Endothelial cell of umbilical vein (primary cell): ENCODE measurements at regions not wholly inside any gene's neighbourhood (a gene's known extent, or its start where the extent isn't known, plus 50 kb on each side); places are given as distances from the start of the nearest gene placed in this dataset.

Source experiments
- BruUV-seq: library from RNA; stranded (reverse); fragments of 400-500 nt; replicated peaks from 2 replicates; lab custom pipeline; 2021; lab: Mats Ljungman, UMichigan
- CTCF ChIA-PET: fragments of 300-600, 350-600 bp; sonication (Branson Sonifier 250); formaldehyde crosslinking; loops from one replicate; lab custom pipeline; 2021; ENCODE audit warnings: antibody characterized with exemption, inconsistent platforms; lab: Charles Lee
- POLR2A ChIA-PET: fragments of 300-600, 350-600 bp; sonication (Branson Sonifier 250); formaldehyde crosslinking; loops from one replicate; lab custom pipeline; 2021; ENCODE audit warnings: antibody characterized with exemption, inconsistent platforms; lab: Charles Lee
- DNase-seq: peaks from one replicate; pipeline ENCODE4 v3.0.0-alpha.2; 2011; ENCODE audit warnings: low read depth, low spot score
- FAIRE-seq: peaks from 2 replicates; lab custom pipeline; 2011; peaks lifted over from hg19 to GRCh38; lab: Jason Lieb, UNC
- H2AFZ ChIP-seq: 2 replicates; pipeline ENCODE4 v1.6.0; 2012; ENCODE audit warnings: low read depth, low read length, control low read depth, inconsistent platforms
- H3K27ac ChIP-seq: 2 replicates; pipeline ENCODE4 v1.5.1; 2011; ENCODE audit warnings: low read depth, mild to moderate bottlenecking, control low read depth, low read length, moderate library complexity; ENCODE audit not compliant: insufficient read depth
- H3K27me3 ChIP-seq, 2 experiments: 2 replicates each; pipeline versions ENCODE4 v1.6.0 to v1.6.1; 2011; ENCODE audit warnings: low read length in 2 of 2, mixed read lengths in 1 of 2; ENCODE audit not compliant: control insufficient read depth in 2 of 2, insufficient read depth in 2 of 2
- H3K36me3 ChIP-seq, 2 experiments: 2 replicates in 1 of 2; 3 replicates in 1 of 2; pipeline ENCODE4 v1.5.1; 2011; ENCODE audit warnings: low read length in 2 of 2, mild to moderate bottlenecking in 1 of 2, moderate library complexity in 1 of 2; ENCODE audit not compliant: control insufficient read depth in 2 of 2, insufficient read depth in 2 of 2; ENCODE audit errors: extremely low read depth in 1 of 2
- H3K4me1 ChIP-seq: 3 replicates; pipeline ENCODE4 v1.5.1; 2011; ENCODE audit warnings: mild to moderate bottlenecking, low read length; ENCODE audit not compliant: control insufficient read depth, insufficient read depth; ENCODE audit errors: extremely low read depth
- H3K4me2 ChIP-seq: 2 replicates; pipeline ENCODE4 v1.6.1; 2011; ENCODE audit warnings: low read length, control low read depth, mixed read lengths; ENCODE audit not compliant: insufficient read depth
- H3K4me3 ChIP-seq, 3 experiments: fragments of 200-600 bp in 1 of 3; sonication (generic), shearing (Covaris generic) in 1 of 3; replicated peaks in 1 of 3; 2 replicates each; pipeline ENCODE4 v1.5.1; 2011 to 2016; ENCODE audit warnings: control low read depth in 3 of 3, low read length in 3 of 3, mild to moderate bottlenecking in 2 of 3, inconsistent platforms in 1 of 3, low read depth in 1 of 3, moderate library complexity in 1 of 3; ENCODE audit not compliant: insufficient read depth in 1 of 3
- H3K79me2 ChIP-seq: 2 replicates; pipeline ENCODE4 v1.6.0; 2012; ENCODE audit warnings: low read length, inconsistent platforms; ENCODE audit not compliant: control insufficient read depth, insufficient read depth
- H3K9ac ChIP-seq: replicated peaks from 2 replicates; pipeline ENCODE3; 2011; ENCODE audit warnings: low read length, control low read depth; ENCODE audit not compliant: insufficient read depth; ENCODE audit errors: extremely low read depth
- H3K9me1 ChIP-seq: replicated peaks from 3 replicates; pipeline ENCODE4 v1.6.0; 2011; ENCODE audit warnings: mild to moderate bottlenecking, low read length; ENCODE audit not compliant: control insufficient read depth, insufficient read depth; ENCODE audit errors: extremely low read depth
- H3K9me3 ChIP-seq: replicated peaks from 2 replicates; pipeline ENCODE4 v1.5.1; 2012; ENCODE audit warnings: low read length, inconsistent platforms; ENCODE audit not compliant: control insufficient read depth, insufficient read depth
- H4K20me1 ChIP-seq: replicated peaks from 2 replicates; pipeline ENCODE3; 2011; ENCODE audit warnings: mild to moderate bottlenecking, low read length; ENCODE audit not compliant: control insufficient read depth, insufficient read depth; ENCODE audit errors: extremely low read depth
- EZH2 ChIP-seq: IDR thresholded peaks from 2 replicates; pipeline ENCODE4 v1.6.1; 2012; ENCODE audit warnings: borderline replicate concordance, low read depth, mild to moderate bottlenecking, moderate library complexity, low read length, inconsistent platforms; ENCODE audit not compliant: severe bottlenecking
- FOS ChIP-seq: IDR thresholded peaks from 2 replicates; pipeline ENCODE4 v1.6.1; 2011; ENCODE audit warnings: mild to moderate bottlenecking, low read length, moderate library complexity, borderline replicate concordance; ENCODE audit not compliant: insufficient read depth
- GATA2 ChIP-seq: IDR thresholded peaks from 2 replicates; pipeline ENCODE4 v1.7.0; 2011; ENCODE audit warnings: low read depth, mild to moderate bottlenecking, moderate library complexity, mixed read lengths, low read length; ENCODE audit not compliant: insufficient read length, insufficient read depth
- JUN ChIP-seq: IDR thresholded peaks from 2 replicates; pipeline ENCODE4 v1.6.1; 2011; ENCODE audit warnings: borderline replicate concordance, low read depth; ENCODE audit not compliant: insufficient read length, insufficient read depth
- MYC ChIP-seq: IDR thresholded peaks from one replicate; pipeline ENCODE4 v1.6.1; 2011; ENCODE audit warnings: mild to moderate bottlenecking, low read depth, low read length
- POLR2A ChIP-seq: IDR thresholded peaks from 2 replicates; pipeline ENCODE4 v1.6.1; 2012; ENCODE audit warnings: low read depth, mild to moderate bottlenecking, control low read depth, low read length
- POLR2AphosphoS5 ChIP-seq: IDR thresholded peaks from 2 replicates; pipeline ENCODE4 v1.6.1; 2012; ENCODE audit warnings: low read depth, mild to moderate bottlenecking, control low read depth, low read length, moderate library complexity; ENCODE audit not compliant: insufficient read depth
- dilution Hi-C: fragments of 300-500 bp; cut with MboI; formaldehyde crosslinking; loops from one replicate; pipeline ENCODE4 v1.15.0; 2019; ENCODE audit warnings: low sequenced_read_pairs; ENCODE audit not compliant: extremely low pct_ligation_motif_present
- intact Hi-C: fragments of 100-400 bp; cut with micrococcal nuclease; formaldehyde crosslinking; loops from one replicate; pipeline ENCODE4 v1.10.0; 2022
- TF ChIP-seq, protein P1 (sequence below), 2 donors: IDR thresholded peaks; 1 replicate in 1 of 2; 2 replicates in 1 of 2; pipeline ENCODE4 v1.5.1; 2011; ENCODE audit warnings: low read length in 2 of 2, mild to moderate bottlenecking in 2 of 2, moderate library complexity in 2 of 2, control low read depth in 1 of 2, inconsistent platforms in 1 of 2, low read depth in 1 of 2; ENCODE audit not compliant: insufficient read depth in 1 of 2; ENCODE audit errors: extremely low read depth in 1 of 2
- TF ChIP-seq, protein P2 (sequence below): IDR thresholded peaks from 2 replicates; pipeline ENCODE4 v1.6.1; 2011; ENCODE audit not compliant: insufficient read depth, insufficient read length

DNA sequence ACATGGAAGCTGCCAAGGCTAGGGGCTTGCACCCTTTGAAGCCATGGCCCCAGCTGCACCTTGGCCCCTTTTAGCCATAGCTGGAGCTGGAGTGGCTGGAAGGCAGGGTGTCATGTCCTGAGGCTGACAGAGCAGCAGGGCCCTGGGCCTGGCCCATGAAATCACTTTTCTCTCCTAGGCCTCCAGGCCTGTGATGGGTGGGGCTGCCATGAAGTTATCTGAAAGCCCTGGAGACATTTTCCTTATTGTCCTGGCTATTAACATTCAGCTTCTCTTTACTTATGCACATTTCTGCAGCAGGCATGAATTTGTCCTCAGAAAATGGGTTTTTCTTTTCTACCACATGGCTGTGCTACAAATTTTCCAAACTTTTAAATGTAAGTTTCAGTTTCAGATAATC lies 106.9 kb upstream of the ELMO1 start:
- TF ChIP-seq JUN: no peak
- TF ChIP-seq, protein P1, sequence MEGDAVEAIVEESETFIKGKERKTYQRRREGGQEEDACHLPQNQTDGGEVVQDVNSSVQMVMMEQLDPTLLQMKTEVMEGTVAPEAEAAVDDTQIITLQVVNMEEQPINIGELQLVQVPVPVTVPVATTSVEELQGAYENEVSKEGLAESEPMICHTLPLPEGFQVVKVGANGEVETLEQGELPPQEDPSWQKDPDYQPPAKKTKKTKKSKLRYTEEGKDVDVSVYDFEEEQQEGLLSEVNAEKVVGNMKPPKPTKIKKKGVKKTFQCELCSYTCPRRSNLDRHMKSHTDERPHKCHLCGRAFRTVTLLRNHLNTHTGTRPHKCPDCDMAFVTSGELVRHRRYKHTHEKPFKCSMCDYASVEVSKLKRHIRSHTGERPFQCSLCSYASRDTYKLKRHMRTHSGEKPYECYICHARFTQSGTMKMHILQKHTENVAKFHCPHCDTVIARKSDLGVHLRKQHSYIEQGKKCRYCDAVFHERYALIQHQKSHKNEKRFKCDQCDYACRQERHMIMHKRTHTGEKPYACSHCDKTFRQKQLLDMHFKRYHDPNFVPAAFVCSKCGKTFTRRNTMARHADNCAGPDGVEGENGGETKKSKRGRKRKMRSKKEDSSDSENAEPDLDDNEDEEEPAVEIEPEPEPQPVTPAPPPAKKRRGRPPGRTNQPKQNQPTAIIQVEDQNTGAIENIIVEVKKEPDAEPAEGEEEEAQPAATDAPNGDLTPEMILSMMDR (IDR thresholded peaks at IDR 0.05; ENCODE audit: extremely low read depth in 1 of 2, insufficient read depth in 1 of 2, low read depth in 1 of 2, low read length in 2 of 2): no peak
- no peak for TF ChIP-seq GATA2
- dilution Hi-C loops: no loop called here
- BruUV-seq: no TSS peak
- intact Hi-C loops: no loop called here
- no peak for FAIRE-seq
- Histone ChIP-seq H3K27me3 (peaks cover 0 to 7% of the 10 kb centered on the region in 2 experiments), H2AFZ (no peak overlapping the region), H3K4me2 (no peak overlapping the region), H3K9me1 (no peaks in the 10 kb centered on the region), H3K36me3 (no peaks in the 10 kb centered on the region), H3K27ac (no peak overlapping the region), H3K9me3 (no peaks in the 10 kb centered on the region), H3K4me1 (no peaks in the 10 kb centered on the region), H3K4me3 (no peak overlapping the region), H3K79me2 (no peaks in the 10 kb centered on the region), H4K20me1 (no peaks in the 10 kb centered on the region), H3K9ac (no peak overlapping the region)
- DNase-seq: no peak
- ChIA-PET POLR2A (no interaction called here), CTCF (no interaction called here)

DNA sequence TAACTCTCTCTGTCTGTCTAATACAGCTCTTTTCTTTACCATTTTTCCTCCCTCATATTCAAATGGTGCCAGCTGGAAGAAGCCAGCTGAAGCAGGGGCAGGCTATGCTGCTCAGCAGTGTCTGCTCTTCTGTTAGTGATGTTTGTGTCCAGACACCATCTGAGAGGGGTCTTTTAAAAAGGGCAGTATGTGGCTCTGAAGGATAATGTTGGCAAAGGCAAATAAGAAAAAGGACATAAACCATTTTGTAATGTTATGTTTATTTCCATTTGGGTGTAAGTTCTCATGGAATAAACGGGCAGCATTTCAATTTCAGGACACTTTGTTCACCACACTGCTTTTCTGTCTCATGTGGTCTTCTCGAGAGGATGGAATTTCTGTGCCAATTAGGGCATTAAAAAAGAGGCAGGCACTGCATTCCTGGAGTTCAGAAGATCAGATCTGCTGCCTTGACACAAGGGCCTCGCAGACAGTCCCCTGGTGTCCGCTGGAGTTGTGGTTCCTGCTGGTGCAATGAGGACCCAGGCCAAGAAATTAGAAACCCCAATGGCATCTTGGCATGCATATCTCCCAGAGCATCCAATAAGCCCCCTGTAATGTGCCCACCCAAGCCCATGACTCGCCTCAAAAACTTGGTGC lies 109.0 kb upstream of the ELMO1 start:
- no peaks in the 10 kb centered on the region for H4K20me1 ChIP-seq
- no peaks in the 10 kb centered on the region for H3K79me2 ChIP-seq
- H3K9ac ChIP-seq: no peak overlapping the region
- H3K27ac ChIP-seq: no peak overlapping the region
- no peak overlapping the region for H3K4me3 ChIP-seq
- no peak overlapping the region for H3K4me2 ChIP-seq
- no peak overlapping the region for H2AFZ ChIP-seq
- no peaks in the 10 kb centered on the region for H3K36me3 ChIP-seq
- ChIA-PET CTCF (no interaction called here), POLR2A (no interaction called here)
- no TSS peak for BruUV-seq
- no peak for FAIRE-seq
- no peaks in the 10 kb centered on the region for H3K9me3 ChIP-seq
- dilution Hi-C loops: no loop called here
- peaks cover 0 to 3% of the 10 kb centered on the region in 2 experiments for H3K27me3 ChIP-seq
- H3K9me1 ChIP-seq: no peaks in the 10 kb centered on the region
- intact Hi-C loops: no loop called here
- TF ChIP-seq, protein P2, sequence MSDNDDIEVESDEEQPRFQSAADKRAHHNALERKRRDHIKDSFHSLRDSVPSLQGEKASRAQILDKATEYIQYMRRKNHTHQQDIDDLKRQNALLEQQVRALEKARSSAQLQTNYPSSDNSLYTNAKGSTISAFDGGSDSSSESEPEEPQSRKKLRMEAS: no peak
- TF ChIP-seq JUN (no peak), GATA2 (no peak), EZH2 (no peak), MYC (no peak), FOS (no peak), POLR2A (no peak), POLR2AphosphoS5 (no peak)
- TF ChIP-seq, protein P1 (IDR thresholded peaks at IDR 0.05; ENCODE audit: extremely low read depth in 1 of 2, insufficient read depth in 1 of 2, low read depth in 1 of 2, low read length in 2 of 2): no peak
- no peak for DNase-seq
- H3K4me1 ChIP-seq: no peaks in the 10 kb centered on the region
